GM10266 (cell line): ENCODE measurements at regions not wholly inside any gene's neighbourhood (a gene's known extent, or its start where the extent isn't known, plus 50 kb on each side); places are given as distances from the start of the nearest gene placed in this dataset.

Experiments
- DNase-seq: peaks from one replicate; pipeline ENCODE4 v3.0.0; 2012; ENCODE audit errors: extremely low spot score
- TF ChIP-seq, protein P1 (sequence below): IDR thresholded peaks from 2 replicates; pipeline ENCODE4 v1.5.1; 2012; ENCODE audit warnings: mild to moderate bottlenecking, low read depth; ENCODE audit not compliant: control insufficient read depth, insufficient read depth; ENCODE audit errors: missing control alignments

DNA sequence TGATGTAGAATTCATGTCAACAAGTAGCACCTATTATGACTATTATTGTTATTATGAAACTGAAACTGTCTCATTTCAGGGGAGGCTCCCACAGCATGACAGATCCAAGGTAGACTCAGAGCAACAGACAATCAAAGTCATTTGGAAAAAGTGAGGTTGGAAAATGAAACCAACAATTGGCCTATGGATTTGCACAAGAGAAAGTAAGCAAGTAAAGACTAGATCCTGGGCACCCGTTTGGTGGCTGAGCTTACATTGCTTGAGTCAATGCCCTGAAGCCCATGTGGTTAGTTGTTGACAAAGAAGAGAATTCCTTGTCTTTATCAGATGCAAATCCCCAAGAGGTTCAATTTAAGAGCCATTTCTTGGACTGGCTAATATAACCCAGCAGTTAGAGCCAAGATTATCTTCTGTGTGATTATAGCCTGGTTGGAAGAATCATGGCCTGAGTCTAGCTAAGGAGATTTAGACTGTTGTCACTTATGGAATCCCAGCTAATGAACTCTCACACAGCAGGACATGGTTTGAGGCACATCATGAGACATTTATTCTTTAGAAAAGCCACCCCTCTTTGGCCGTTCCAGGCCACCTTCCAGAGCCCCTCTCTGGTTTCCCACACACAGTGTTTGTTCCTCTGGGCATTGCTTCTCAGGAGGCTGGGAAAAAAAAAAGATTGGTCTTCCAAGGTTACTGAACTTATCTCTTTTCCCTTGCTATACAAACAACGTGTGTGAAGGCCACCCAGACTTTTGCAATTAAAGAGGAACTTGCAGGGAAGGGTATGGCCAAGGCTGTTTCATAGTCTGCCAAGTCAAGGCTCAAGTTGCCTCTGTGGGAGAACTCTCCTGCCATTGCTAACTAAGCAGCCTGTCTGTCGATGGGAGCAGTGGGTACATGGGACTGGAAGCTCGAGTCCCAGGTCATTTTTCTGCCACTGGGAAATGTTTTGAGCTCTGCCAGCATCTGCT is 399.5 kb downstream of the ENC1 start:
- TF ChIP-seq, protein P1, sequence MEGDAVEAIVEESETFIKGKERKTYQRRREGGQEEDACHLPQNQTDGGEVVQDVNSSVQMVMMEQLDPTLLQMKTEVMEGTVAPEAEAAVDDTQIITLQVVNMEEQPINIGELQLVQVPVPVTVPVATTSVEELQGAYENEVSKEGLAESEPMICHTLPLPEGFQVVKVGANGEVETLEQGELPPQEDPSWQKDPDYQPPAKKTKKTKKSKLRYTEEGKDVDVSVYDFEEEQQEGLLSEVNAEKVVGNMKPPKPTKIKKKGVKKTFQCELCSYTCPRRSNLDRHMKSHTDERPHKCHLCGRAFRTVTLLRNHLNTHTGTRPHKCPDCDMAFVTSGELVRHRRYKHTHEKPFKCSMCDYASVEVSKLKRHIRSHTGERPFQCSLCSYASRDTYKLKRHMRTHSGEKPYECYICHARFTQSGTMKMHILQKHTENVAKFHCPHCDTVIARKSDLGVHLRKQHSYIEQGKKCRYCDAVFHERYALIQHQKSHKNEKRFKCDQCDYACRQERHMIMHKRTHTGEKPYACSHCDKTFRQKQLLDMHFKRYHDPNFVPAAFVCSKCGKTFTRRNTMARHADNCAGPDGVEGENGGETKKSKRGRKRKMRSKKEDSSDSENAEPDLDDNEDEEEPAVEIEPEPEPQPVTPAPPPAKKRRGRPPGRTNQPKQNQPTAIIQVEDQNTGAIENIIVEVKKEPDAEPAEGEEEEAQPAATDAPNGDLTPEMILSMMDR, result no peak
- no peak for DNase-seq

- no peak for DNase-seq
Observed at GRCh38 chr5:74239261-74239660, 401.3 kb downstream of the ENC1 start.

GRCh38 chr5:74237571-74238145 is 402.9 kb downstream of the ENC1 start:
- TF ChIP-seq, protein P1, result no peak
- no peak for DNase-seq

More at GRCh38 chr5:74239261-74239660, 401.3 kb downstream of the ENC1 start:
- TF ChIP-seq, protein P1, result no peak

GRCh38 chr5:74235552-74235951 is 405.0 kb downstream of the ENC1 start:
- TF ChIP-seq, protein P1, result no peak
- DNase-seq, result no peak

DNA sequence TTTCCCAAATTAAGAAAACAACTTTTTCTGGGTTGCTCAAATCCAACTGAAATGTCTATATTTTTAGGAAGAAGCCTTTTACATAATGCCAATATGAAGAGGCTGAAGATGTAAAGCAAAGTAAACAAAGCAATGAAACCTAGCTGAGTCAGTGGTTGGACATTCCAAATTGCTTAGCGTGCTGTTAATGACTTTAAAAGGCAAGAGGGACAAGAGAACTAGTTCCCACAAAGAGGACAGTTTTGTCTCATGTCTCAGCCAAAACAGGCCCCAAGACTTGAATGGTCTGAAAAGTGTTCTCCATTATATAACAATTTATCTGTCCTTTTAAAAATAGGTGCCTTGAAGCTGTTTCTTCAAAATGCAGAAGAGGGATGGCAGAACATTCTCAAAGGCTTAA is 407.0 kb downstream of the ENC1 start:
- TF ChIP-seq, protein P1, result no peak
- no peak for DNase-seq

DNA sequence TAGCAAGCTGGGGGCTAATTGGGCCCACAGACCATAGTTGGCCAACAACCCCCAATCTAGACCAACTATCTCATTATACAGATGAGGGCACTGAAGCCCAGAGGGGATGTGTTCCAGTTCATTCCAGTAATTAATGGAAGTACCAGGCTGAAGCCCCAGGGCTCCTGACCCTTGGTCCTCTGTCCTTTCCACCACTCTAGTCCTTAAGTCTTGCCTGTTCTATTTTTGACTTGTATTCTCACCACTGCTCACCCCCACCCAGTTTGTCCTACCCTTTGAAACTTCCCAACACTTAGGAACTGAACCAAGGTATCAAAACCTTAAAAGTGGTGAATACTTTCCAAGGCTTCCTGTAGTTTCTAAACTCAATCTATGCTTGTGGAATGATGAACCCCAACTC is 407.4 kb downstream of the ENC1 start:
- DNase-seq, result no peak
- TF ChIP-seq, protein P1, result no peak

DNA sequence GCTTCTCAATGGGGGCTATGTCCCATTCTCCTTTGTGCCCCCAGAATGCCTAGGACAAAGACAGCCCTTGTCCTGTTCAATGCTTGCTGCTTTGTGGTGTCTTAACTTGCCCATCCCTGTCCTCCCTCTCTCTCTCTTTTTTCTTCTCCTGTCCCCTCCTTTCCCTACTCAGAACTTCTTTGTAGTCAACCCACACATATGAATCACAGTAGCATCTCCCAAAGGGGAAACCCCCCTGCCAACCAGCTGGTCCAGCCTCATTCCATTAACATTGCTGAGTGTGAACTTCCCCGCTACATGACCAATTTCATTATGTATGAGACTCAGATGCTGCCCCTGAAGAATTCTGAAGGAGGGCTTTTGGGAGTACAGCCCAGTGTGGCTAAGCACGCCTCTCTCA is 408.3 kb downstream of the ENC1 start:
- TF ChIP-seq, protein P1, result no peak
- DNase-seq, result no peak
